ENCODE measurements at regions not wholly inside any gene's neighbourhood (a gene's known extent, or its start where the extent isn't known, plus 50 kb on each side); places are given as distances from the start of the nearest gene placed in this dataset.
"Not testable (repeated sequence)": the region's sequence is repeated elsewhere in the genome, so short reads cannot be mapped to it uniquely, and the experiment has no call there.

- DNase-seq, result not testable (repeated sequence)
Observed at GRCh38 chr17:77290759-77291558, 150.2 kb downstream of the SEC14L1 start.

DNA sequence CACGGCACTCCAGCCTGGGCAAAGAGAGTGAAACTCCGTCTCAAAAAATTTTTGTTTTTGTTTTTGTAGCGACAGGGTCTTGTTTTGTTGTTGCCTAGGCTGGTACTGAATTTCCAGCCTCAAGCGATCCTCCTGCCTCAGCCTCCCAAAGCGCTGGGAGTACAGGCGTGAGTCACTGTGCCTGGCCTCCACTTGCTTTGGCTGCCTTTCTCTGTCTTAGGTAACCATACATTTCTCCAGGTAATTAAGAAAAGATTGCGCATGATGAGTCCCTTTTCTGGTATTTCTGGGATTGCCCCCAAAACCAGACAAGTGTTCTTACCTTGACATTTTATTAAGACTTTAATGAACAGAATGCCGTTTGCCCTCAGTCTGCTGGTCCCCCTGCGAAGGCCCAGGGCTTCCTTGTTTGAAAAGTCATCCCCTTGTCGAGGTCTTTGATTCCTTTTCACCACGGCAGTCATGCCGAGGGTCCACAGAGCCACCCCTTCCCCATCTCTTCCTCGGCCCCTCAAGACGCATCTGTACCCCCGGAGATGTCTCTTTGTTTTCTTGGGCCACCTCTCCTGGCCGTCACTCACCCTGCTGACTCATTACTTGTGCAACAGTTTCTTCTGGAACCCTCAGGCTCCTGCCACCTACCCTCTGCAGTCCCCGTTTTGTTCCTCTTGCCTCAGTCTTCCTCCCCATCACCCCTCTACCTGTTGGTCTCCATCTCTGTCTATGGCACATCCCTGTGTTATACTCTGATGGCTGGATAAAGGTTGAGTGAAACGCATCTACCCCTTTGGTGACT lies 151.0 kb downstream of the SEC14L1 start:
- DNase-seq, result no peak

DNA sequence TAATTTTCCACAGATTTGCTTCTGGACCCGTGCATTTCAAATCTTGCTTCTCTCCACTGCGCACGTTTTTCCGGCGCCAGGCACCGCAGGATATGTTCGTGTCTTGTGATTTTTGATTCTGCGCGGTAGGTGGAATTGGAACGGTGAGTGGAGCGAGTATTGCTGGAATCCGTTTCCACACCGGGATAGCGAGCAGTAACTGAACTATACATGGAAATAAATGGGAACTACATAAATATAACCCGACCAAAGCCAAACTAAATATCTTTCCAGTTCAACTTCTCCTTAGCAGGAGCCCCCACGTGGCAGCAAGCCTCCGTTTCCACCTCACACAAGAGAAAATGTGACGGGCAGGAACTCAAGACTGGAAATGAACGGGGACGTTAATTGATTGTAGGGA lies 154.0 kb downstream of the SEC14L1 start:
- DNase-seq, result no peak

DNA sequence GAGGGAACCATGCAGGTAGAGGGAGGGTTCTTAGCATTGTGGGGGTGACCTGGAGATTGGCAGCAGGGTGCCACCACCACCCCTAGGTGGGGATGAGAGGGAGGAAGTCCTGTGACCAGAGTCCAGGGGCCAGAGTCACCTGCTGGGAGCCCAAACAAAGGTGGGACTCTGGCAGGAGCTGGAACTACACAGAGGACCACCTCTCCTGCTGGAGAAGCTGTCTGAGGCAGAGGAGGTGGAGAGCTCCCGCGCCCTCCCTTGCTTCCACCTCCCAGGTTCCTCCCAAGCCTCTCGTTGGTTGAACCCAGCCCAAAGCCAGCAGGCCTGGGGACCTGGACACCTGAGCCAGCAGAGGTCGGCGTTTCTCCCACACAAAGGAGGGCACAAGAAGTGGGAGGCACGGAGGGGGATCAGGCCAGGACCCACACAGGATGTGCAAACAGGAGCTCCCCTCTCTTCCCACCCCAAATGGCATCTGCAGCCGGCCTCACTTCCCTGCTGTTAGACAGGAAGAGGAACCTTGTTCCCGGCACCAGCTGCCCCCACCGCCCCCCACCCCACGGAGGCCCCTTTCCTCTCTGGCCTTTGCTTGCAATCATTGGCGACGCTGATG lies 154.6 kb downstream of the SEC14L1 start:
- no peak for DNase-seq

- DNase-seq, result no peak
Observed at GRCh38 chr17:77296769-77297409, 156.1 kb downstream of the SEC14L1 start.

- no peak for DNase-seq
Observed at GRCh38 chr17:77297693-77298666, 157.2 kb downstream of the SEC14L1 start.

- DNase-seq, result no peak
Observed at GRCh38 chr17:77298811-77299210, 158.0 kb downstream of the SEC14L1 start.

DNA sequence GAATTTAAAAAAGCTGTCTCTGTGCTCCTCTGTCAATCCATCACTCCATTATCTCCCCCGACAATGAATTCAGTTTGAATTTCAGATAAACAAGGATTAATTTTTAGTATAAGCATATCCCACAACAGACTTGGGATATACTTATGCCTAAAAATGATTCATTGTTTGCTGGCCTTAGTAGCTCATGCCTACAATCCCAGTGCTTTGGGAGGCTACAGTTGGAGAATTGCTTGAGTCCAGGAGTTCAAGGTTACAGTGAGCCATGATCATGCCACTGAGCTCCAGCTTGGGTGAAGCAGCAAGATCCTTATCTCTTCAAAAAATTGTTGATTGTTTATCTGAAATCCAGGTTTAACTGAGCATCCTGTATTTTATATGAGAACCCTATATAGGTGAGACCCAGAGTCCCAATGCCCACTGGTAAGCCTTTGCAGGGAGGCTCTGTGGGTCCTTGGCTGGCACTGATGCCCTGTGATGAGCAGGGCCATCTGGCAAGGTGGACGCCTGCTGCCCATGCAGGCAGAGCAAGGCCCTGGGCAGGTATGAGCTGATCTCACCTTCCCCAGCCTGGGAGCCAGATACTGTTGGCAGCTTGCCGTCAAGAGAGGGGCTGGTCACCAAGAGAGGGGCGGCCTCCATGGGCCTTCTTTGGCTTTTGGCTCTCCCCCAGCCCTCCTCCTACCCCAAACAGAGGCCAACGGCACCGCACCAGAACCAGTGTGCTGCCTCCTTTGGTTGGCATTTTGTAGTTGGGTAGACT lies 158.7 kb downstream of the SEC14L1 start:
- no peak for DNase-seq

GRCh38 chr17:77300016-77300686 lies 159.4 kb downstream of the SEC14L1 start:
- no peak for DNase-seq

- DNase-seq, result no peak
Observed at GRCh38 chr17:77301694-77302266, 161.0 kb downstream of the SEC14L1 start.

GRCh38 chr17:77302682-77303081 lies 161.9 kb downstream of the SEC14L1 start:
- DNase-seq, result no peak

DNA sequence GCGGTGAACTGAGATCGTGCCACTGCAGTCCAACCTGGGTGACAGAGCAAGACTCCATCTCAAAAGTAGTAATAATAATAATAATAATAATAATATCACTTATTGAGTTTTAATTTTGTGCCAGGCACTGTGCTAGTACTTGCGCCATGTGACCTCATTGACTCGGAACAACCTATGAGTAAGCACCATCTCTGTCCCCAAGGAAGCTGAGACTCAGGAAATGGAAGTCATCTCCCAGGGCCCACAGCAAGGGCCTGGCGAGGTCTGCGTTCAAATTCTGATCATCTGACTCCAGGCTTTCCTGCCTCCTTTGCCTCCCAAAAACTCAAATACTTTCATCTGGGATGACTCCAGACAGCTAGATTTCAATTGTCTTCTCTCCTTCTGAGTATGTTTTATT lies 162.9 kb downstream of the SEC14L1 start:
- DNase-seq, result no peak

DNA sequence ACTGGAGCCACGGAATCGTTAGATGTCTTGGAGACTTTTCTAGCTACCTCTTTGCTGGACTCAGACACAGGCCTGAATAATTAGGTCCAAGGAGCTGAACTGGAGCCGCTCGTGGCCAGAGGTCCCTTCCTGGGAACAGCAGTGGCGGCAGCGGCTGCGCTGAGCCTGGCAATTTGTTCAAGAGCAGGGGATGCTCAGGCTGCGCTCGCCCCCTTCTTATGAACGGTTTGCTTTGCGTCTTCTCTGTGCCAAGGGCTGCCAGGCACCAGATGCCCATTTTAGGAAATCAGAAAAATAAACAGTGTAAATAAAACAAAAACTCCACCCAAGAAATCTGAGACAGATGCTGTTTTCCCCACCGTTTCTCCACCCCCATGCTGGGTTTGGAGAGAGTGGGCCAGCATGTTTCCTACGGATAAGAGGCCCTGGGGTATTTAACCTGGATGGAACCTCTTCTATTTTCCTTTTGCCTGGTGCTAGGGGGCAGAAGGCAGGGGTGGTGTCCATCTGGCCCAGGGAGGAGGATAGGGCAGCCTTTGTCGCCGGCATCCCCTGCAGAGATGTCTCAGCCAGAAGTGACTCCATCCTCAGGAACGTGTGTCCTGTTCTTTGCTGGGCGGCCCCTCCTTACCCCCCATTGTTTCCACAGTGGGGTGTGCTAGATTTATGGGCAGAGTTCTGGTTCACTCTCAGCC lies 163.4 kb downstream of the SEC14L1 start:
- no peak for DNase-seq

DNA sequence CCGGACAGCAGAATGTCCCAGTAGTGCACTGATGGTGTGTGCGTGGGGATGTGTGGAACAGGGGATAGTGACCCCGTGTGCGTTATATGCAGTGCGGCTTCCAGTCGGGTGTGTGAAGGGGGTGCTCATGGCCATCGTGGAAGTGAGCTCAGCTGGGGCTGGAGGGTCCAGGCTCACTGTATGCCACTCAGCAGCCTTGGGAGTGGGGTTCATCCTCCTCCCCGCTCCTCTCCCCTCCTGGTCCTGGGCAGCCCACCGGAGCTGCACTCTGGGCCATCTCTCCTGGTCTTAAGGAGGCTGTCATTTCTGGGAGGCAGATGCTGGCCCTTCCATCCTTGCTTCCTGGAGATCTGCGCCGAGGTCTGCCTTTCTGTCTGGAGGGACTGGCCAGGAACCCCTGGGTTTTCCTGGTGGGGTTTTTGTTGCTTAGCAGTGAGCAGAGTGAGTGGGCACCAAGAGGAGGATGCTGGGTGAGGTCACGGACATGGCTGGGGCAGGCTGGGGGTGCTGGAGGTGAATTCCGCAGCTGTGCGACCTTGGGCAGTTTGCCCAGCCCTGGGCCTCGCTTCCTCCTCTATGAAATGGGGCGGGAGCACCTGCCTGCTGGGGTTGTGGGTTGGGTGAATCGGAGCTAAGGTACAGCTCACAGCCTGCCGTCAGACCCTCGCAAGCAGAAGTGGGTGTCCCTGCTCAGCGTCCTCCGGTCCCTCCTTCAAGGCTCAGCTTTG lies 164.1 kb downstream of the SEC14L1 start:
- DNase-seq, result no peak

GRCh38 chr17:77306048-77306789 lies 165.4 kb downstream of the SEC14L1 start:
- DNase-seq, result no peak

GRCh38 chr17:77306790-77307478 lies 166.2 kb downstream of the SEC14L1 start:
- no peak for DNase-seq

- no peak for DNase-seq
Observed at GRCh38 chr17:77307479-77308198, 166.9 kb downstream of the SEC14L1 start.
